IMR-90 (cell line): ENCODE measurements at regions not wholly inside any gene's neighbourhood (a gene's known extent, or its start where the extent isn't known, plus 50 kb on each side); places are given as distances from the start of the nearest gene placed in this dataset.
"Not testable (repeated sequence)": the region's sequence is repeated elsewhere in the genome, so short reads cannot be mapped to it uniquely, and the experiment has no call there.

Experiments used
- ATAC-seq: fragments of 200-7000 bp; cut with Tn5 transposase; 2 replicates; pipeline ENCODE4 v1.9.1; 2020; ENCODE audit warnings: low read depth, mild to moderate bottlenecking, moderate library complexity
- BruUV-seq: library from RNA; stranded (reverse); fragments of 400-500 nt; replicated peaks from 2 replicates; lab custom pipeline; 2021; lab: Mats Ljungman, UMichigan
- CTCF ChIA-PET: fragments of 300-600 bp; formaldehyde crosslinking; extraction: SDS; loops from one replicate; lab custom pipeline; 2021; ENCODE audit warnings: antibody characterized with exemption; lab: Yijun Ruan, JAX
- POLR2A ChIA-PET: fragments of 300-600 bp; sonication (Branson Sonifier 250); formaldehyde crosslinking; loops from one replicate; lab custom pipeline; 2022; ENCODE audit warnings: antibody characterized with exemption; ENCODE audit not compliant: unreplicated experiment; lab: Charles Lee
- DNase-seq: peaks from one replicate; pipeline ENCODE4 v3.0.0; 2013
- H2AFZ ChIP-seq: replicated peaks from 2 replicates; pipeline ENCODE3; 2013; ENCODE audit warnings: low read length, mild to moderate bottlenecking; ENCODE audit not compliant: poor library complexity
- H2AK5ac ChIP-seq: 2 replicates; pipeline ENCODE4 v1.6.1; 2013; ENCODE audit warnings: low read depth, low read length, inconsistent platforms
- H2AK9ac ChIP-seq: replicated peaks from 2 replicates; pipeline ENCODE3; 2013; ENCODE audit warnings: mild to moderate bottlenecking, low read depth, low read length, moderate library complexity; ENCODE audit not compliant: poor library complexity
- H2BK120ac ChIP-seq: 2 replicates; pipeline ENCODE4 v1.6.1; 2013; ENCODE audit warnings: low read depth, low read length, inconsistent platforms
- H2BK15ac ChIP-seq: 3 replicates; pipeline ENCODE4 v1.6.1; 2013; ENCODE audit warnings: low read depth, low read length, inconsistent platforms
- H2BK20ac ChIP-seq: 2 replicates; pipeline ENCODE4 v1.6.1; 2013; ENCODE audit warnings: low read depth, mild to moderate bottlenecking, inconsistent platforms, low read length, moderate library complexity
- H2BK5ac ChIP-seq: 2 replicates; pipeline ENCODE4 v1.6.1; 2013; ENCODE audit warnings: mild to moderate bottlenecking, low read depth, low read length, inconsistent platforms; ENCODE audit not compliant: poor library complexity, severe bottlenecking
- H3K14ac ChIP-seq: replicated peaks from 2 replicates; pipeline ENCODE4 v1.6.1; 2013; ENCODE audit warnings: low read depth, low read length, inconsistent platforms
- H3K18ac ChIP-seq: 2 replicates; pipeline ENCODE4 v1.6.1; 2013; ENCODE audit warnings: low read depth, low read length, control low read depth
- H3K23ac ChIP-seq: 2 replicates; pipeline ENCODE4 v1.6.1; 2013; ENCODE audit warnings: low read depth, low read length, inconsistent platforms
- H3K27ac ChIP-seq: 2 replicates; pipeline ENCODE4 v1.5.1; 2013; ENCODE audit warnings: mild to moderate bottlenecking, control low read depth, low read length; ENCODE audit not compliant: insufficient read depth
- H3K27me3 ChIP-seq: 2 replicates; pipeline ENCODE4 v1.6.1; 2013; ENCODE audit warnings: low read length; ENCODE audit not compliant: control insufficient read depth, insufficient read depth
- H3K36me3 ChIP-seq: 2 replicates; pipeline ENCODE4 v1.6.1; 2013; ENCODE audit warnings: low read length, mixed read lengths; ENCODE audit not compliant: control insufficient read depth, insufficient read depth
- H3K4ac ChIP-seq: 2 replicates; pipeline ENCODE4 v1.6.1; 2013; ENCODE audit warnings: low read depth, low read length, inconsistent platforms
- H3K4me1 ChIP-seq: 2 replicates; pipeline ENCODE4 v1.6.1; 2013; ENCODE audit warnings: low read length, mixed read lengths; ENCODE audit not compliant: control insufficient read depth, insufficient read depth
- H3K4me2 ChIP-seq: 2 replicates; pipeline ENCODE4 v1.6.1; 2013; ENCODE audit warnings: low read depth, mild to moderate bottlenecking, control low read depth, low read length, moderate library complexity
- H3K4me3 ChIP-seq: 2 replicates; pipeline ENCODE4 v1.5.1; 2013; ENCODE audit warnings: low read depth, mild to moderate bottlenecking, control low read depth, low read length, moderate library complexity; ENCODE audit not compliant: insufficient read depth
- H3K56ac ChIP-seq: 2 replicates; pipeline ENCODE4 v1.6.1; 2013; ENCODE audit warnings: low read length, inconsistent platforms; ENCODE audit not compliant: insufficient read depth; ENCODE audit errors: extremely low read depth
- H3K79me1 ChIP-seq, 2 experiments: 2 replicates each; pipeline ENCODE4 v1.6.1; 2013; ENCODE audit warnings: low read length in 2 of 2, inconsistent platforms in 1 of 2, low read depth in 1 of 2
- H3K9ac ChIP-seq: 2 replicates; pipeline ENCODE4 v1.6.1; 2013; ENCODE audit warnings: low read depth, low read length, control low read depth
- H3K9me1 ChIP-seq: 2 replicates; pipeline ENCODE4 v1.6.1; 2013; ENCODE audit warnings: low read length, inconsistent platforms; ENCODE audit not compliant: insufficient read depth
- H3K9me3 ChIP-seq: 2 replicates; pipeline ENCODE4 v1.6.1; 2013; ENCODE audit warnings: low read length; ENCODE audit not compliant: control insufficient read depth, insufficient read depth
- H4K20me1 ChIP-seq: 2 replicates; pipeline ENCODE4 v1.6.1; 2013; ENCODE audit warnings: low read length, inconsistent platforms; ENCODE audit not compliant: insufficient read depth
- H4K5ac ChIP-seq: 2 replicates; pipeline ENCODE4 v1.6.1; 2013; ENCODE audit warnings: mild to moderate bottlenecking, low read depth, low read length, control low read depth
- H4K8ac ChIP-seq, 2 experiments: 2 replicates each; pipeline ENCODE4 v1.6.1; 2013; ENCODE audit warnings: low read depth in 2 of 2, low read length in 2 of 2, control low read depth in 1 of 2, inconsistent platforms in 1 of 2
- H4K91ac ChIP-seq: 2 replicates; pipeline ENCODE4 v1.6.1; 2013; ENCODE audit warnings: low read depth, low read length, inconsistent platforms; ENCODE audit not compliant: insufficient read depth
- CTCF ChIP-seq: conservative IDR thresholded peaks from 2 replicates; pipeline ENCODE4 v1.5.1; 2012; ENCODE audit warnings: mild to moderate bottlenecking, low read depth, low read length, improper control_type of control experiment
- WGBS, 2 experiments: methylation state at CpG; one replicate each; pipeline versions ENCODE4 v1.1.5 to v1.1.7; 2013; ENCODE audit warnings: missing lambda C conversion rate in 2 of 2; ENCODE audit not compliant: insufficient read length in 1 of 2; ENCODE audit errors: extremely low coverage in 2 of 2; 5-methylcytosine and 5-hydroxymethylcytosine counted together
- dilution Hi-C: fragments of 300-500 bp; cut with HindIII; formaldehyde crosslinking; loops from one replicate; pipeline ENCODE4 v1.14.3; 2018; ENCODE audit warnings: low sequenced_read_pairs; ENCODE audit not compliant: unreplicated experiment
- in situ Hi-C: fragments of 300-500 bp; cut with MboI; formaldehyde crosslinking; loops from 3 replicates; pipeline ENCODE4 v1.14.3; 2019; ENCODE audit warnings: low sequenced_read_pairs, inconsistent platforms, mixed read lengths
- intact Hi-C: fragments of 100-400 bp; cut with micrococcal nuclease; formaldehyde crosslinking; loops from 2 replicates; pipeline ENCODE4 v1.10.0; 2022

DNA sequence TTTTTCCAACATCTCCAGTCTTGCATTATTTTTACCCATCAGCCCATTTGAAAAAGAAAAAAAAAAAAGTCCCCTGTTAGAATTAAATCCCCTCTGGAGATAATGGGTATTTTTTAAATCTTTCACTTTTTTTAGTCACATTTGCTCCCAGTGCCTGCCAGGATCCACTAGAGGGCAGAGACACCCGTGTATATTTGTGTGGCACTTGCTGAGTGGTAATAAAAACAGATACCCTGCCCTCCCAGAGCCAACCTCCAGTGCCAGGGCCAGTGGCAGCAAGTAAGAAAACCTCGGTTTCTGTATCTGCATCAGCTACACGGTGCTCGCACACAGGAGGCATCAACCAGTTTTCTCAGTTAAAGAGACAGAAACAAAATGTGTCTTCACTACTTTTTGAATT is 135.1 kb upstream of the DUSP22 start:
- DNase-seq, H3K27me3 ChIP-seq, H3K14ac ChIP-seq, ATAC-seq, H4K20me1 ChIP-seq, H4K91ac ChIP-seq, CTCF ChIA-PET, H3K36me3 ChIP-seq, H3K9me3 ChIP-seq, H2AFZ ChIP-seq, H3K9me1 ChIP-seq, H4K8ac ChIP-seq, H2AK9ac ChIP-seq, H2AK5ac ChIP-seq, H3K4me3 ChIP-seq, H3K27ac ChIP-seq, intact Hi-C loops, H3K56ac ChIP-seq, H3K23ac ChIP-seq, H3K4me1 ChIP-seq, H2BK15ac ChIP-seq, H2BK20ac ChIP-seq, H2BK5ac ChIP-seq, BruUV-seq, H2BK120ac ChIP-seq, H3K18ac ChIP-seq, H3K79me1 ChIP-seq, H3K4me2 ChIP-seq, POLR2A ChIA-PET, dilution Hi-C loops, H3K4ac ChIP-seq, H4K5ac ChIP-seq, H3K9ac ChIP-seq, in situ Hi-C loops: not testable (repeated sequence)
- peak; percentile 28; the same call in 1 of the 2 replicates for TF ChIP-seq CTCF
- no CpG with 5 or more reads among the region's 4 CpGs for WGBS, 2 experiments

- H4K5ac ChIP-seq, H4K91ac ChIP-seq, H3K4me3 ChIP-seq, H2BK20ac ChIP-seq, POLR2A ChIA-PET, H3K9me1 ChIP-seq, H3K14ac ChIP-seq, dilution Hi-C loops, BruUV-seq, H3K23ac ChIP-seq, H2BK120ac ChIP-seq, H3K27ac ChIP-seq, H3K18ac ChIP-seq, ATAC-seq, H3K79me1 ChIP-seq, H3K36me3 ChIP-seq, H3K4me2 ChIP-seq, DNase-seq, H2BK15ac ChIP-seq, intact Hi-C loops, H3K56ac ChIP-seq, H3K4me1 ChIP-seq, H2AK5ac ChIP-seq, H3K9ac ChIP-seq, CTCF ChIA-PET, H2AK9ac ChIP-seq, H3K4ac ChIP-seq, H3K9me3 ChIP-seq, H2AFZ ChIP-seq, in situ Hi-C loops, H4K8ac ChIP-seq, H4K20me1 ChIP-seq, H2BK5ac ChIP-seq, H3K27me3 ChIP-seq: not testable (repeated sequence)
- no CpG with 5 or more reads among the region's 2 CpGs for WGBS, 2 experiments
Measured at GRCh38 chr6:161657-162056, 130.6 kb upstream of the DUSP22 start.
